Loucy (cell line): ENCODE measurements at regions not wholly inside any gene's neighbourhood (a gene's known extent, or its start where the extent isn't known, plus 50 kb on each side); places are given as distances from the start of the nearest gene placed in this dataset.

ENCODE experiments used
- EZH2phosphoT487 ChIP-seq: fragments of 200-600 bp; IDR thresholded peaks from 2 replicates; pipeline ENCODE4 v1.6.1; 2018; ENCODE audit warnings: antibody characterized with exemption, mild to moderate bottlenecking, moderate library complexity, borderline replicate concordance
- TF ChIP-seq, protein P1 (sequence below): fragments of 200-600 bp; sonication (generic); conservative IDR thresholded peaks from 2 replicates; pipeline ENCODE4 v1.5.1; 2014; ENCODE audit warnings: mild to moderate bottlenecking, antibody characterized with exemption, low read length

GRCh38 chr14:81715731-81716130, 182.1 kb upstream of the SEL1L start:
- TF ChIP-seq, protein P1, sequence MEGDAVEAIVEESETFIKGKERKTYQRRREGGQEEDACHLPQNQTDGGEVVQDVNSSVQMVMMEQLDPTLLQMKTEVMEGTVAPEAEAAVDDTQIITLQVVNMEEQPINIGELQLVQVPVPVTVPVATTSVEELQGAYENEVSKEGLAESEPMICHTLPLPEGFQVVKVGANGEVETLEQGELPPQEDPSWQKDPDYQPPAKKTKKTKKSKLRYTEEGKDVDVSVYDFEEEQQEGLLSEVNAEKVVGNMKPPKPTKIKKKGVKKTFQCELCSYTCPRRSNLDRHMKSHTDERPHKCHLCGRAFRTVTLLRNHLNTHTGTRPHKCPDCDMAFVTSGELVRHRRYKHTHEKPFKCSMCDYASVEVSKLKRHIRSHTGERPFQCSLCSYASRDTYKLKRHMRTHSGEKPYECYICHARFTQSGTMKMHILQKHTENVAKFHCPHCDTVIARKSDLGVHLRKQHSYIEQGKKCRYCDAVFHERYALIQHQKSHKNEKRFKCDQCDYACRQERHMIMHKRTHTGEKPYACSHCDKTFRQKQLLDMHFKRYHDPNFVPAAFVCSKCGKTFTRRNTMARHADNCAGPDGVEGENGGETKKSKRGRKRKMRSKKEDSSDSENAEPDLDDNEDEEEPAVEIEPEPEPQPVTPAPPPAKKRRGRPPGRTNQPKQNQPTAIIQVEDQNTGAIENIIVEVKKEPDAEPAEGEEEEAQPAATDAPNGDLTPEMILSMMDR, result no peak
- TF ChIP-seq EZH2phosphoT487, result no peak
